Suprapubic skin (tissue), 4 donors: ENCODE measurements at regions not wholly inside any gene's neighbourhood (a gene's known extent, or its start where the extent isn't known, plus 50 kb on each side); places are given as distances from the start of the nearest gene placed in this dataset.

ENCODE experiments used
- DNase-seq, 2 donors: peaks; one replicate each; pipeline ENCODE4 v3.0.0-alpha.2; 2019; ENCODE audit warnings: low spot score in 2 of 2
- H3K27ac ChIP-seq: fragments of 200-600 bp; sonication (generic); one replicate; pipeline ENCODE4 v1.5.1; 2019
- H3K27me3 ChIP-seq: fragments of 200-600 bp; sonication (generic); one replicate; pipeline ENCODE4 v1.5.1; 2019
- H3K36me3 ChIP-seq: fragments of 200-600 bp; sonication (generic); one replicate; pipeline ENCODE4 v1.5.1; 2019
- H3K4me1 ChIP-seq: fragments of 200-600 bp; sonication (generic); one replicate; pipeline ENCODE4 v1.5.1; 2019
- H3K4me3 ChIP-seq: fragments of 200-600 bp; sonication (generic); one replicate; pipeline ENCODE4 v1.5.1; 2019; ENCODE audit warnings: mild to moderate bottlenecking
- H3K9me3 ChIP-seq: fragments of 200-600 bp; sonication (generic); one replicate; pipeline ENCODE4 v1.5.1; 2019
- EP300 ChIP-seq: sonication (generic); formaldehyde crosslinking; IDR thresholded peaks from one replicate; pipeline ENCODE4 v1.6.1; 2017; ENCODE audit warnings: antibody characterized with exemption
- POLR2A ChIP-seq, 2 donors: fragments of 450-650 bp; IDR thresholded peaks; one replicate each; pipeline ENCODE4 v1.6.1; 2017; ENCODE audit warnings: antibody characterized with exemption in 2 of 2, mild to moderate bottlenecking in 2 of 2, moderate library complexity in 2 of 2
- POLR2AphosphoS5 ChIP-seq, 3 donors: sonication (generic); formaldehyde crosslinking; IDR thresholded peaks; one replicate each; pipeline ENCODE4 v1.6.1; 2017; ENCODE audit warnings: antibody characterized with exemption in 3 of 3
- WGBS: methylation state at CpG from one replicate; pipeline ENCODE4 v1.1.5; 2018; 5-methylcytosine and 5-hydroxymethylcytosine counted together
- TF ChIP-seq, protein P1 (sequence below), 2 donors: fragments of 200-600 bp in 1 of 2; fragments of 450-650 bp in 1 of 2; sonication (generic) in 1 of 2; IDR thresholded peaks; one replicate each; pipeline ENCODE4 v1.5.1; 2016 to 2019; ENCODE audit warnings: antibody characterized with exemption in 2 of 2, mild to moderate bottlenecking in 1 of 2, moderate library complexity in 1 of 2

DNA sequence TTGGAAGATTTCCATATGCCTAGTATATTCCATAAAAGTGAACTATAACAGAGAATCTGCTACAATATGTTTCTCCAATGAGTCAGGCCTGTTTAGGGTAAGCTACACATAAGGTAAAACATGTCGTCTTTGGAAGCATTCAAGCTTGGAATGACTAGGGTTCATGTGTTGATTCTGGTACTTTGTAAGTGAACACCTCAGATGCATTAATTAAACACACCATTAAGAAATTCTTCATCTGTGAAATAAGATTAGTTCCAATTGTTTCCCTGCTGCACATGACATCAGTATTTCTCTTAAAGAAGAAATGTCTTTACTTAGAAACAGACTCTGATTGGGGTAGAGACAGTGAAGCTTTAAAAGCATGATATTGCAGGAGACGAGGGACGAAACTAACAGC is 461.1 kb upstream of the NXPH2 start:
- no peak for DNase-seq
- no peak overlapping the region for H3K4me3 ChIP-seq
- no peak for TF ChIP-seq POLR2AphosphoS5 (IDR thresholded peaks at IDR 0.05)
- TF ChIP-seq POLR2A (IDR thresholded peaks at IDR 0.05), result no peak
- TF ChIP-seq, protein P1, sequence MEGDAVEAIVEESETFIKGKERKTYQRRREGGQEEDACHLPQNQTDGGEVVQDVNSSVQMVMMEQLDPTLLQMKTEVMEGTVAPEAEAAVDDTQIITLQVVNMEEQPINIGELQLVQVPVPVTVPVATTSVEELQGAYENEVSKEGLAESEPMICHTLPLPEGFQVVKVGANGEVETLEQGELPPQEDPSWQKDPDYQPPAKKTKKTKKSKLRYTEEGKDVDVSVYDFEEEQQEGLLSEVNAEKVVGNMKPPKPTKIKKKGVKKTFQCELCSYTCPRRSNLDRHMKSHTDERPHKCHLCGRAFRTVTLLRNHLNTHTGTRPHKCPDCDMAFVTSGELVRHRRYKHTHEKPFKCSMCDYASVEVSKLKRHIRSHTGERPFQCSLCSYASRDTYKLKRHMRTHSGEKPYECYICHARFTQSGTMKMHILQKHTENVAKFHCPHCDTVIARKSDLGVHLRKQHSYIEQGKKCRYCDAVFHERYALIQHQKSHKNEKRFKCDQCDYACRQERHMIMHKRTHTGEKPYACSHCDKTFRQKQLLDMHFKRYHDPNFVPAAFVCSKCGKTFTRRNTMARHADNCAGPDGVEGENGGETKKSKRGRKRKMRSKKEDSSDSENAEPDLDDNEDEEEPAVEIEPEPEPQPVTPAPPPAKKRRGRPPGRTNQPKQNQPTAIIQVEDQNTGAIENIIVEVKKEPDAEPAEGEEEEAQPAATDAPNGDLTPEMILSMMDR (IDR thresholded peaks at IDR 0.05), result no peak
- TF ChIP-seq EP300, result no peak
- no peaks in the 10 kb centered on the region for H3K9me3 ChIP-seq
- no peaks in the 10 kb centered on the region for H3K36me3 ChIP-seq
- no peaks in the 10 kb centered on the region for H3K4me1 ChIP-seq
- no peaks in the 10 kb centered on the region for H3K27me3 ChIP-seq
- no peak overlapping the region for H3K27ac ChIP-seq
- 86% methylated on average over 3 of the region's 3 CpGs for WGBS

DNA sequence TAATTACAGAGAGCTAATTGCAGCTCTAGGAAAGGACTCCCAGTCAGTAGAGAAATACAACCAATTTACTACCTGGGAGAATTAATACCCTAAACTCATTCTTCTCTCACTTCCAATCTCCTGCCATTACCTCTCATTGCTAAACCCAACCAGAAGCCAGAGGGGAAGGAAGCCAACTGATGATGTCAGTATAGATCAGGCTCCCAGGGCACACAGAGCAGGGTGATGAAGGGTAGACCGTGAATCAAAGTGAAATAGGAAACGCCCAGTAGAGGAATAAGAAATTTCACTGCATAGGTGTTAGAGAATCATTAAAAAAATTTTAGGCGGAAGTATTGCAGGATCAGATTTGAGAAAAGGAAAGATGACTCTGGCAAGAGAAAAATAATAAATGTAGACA is 456.8 kb upstream of the NXPH2 start:
- WGBS, result 80% methylated on average over 3 of the region's 3 CpGs
- Histone ChIP-seq H3K36me3 (no peaks in the 10 kb centered on the region), H3K4me1 (no peaks in the 10 kb centered on the region), H3K27me3 (no peaks in the 10 kb centered on the region), H3K27ac (no peak overlapping the region), H3K9me3 (no peaks in the 10 kb centered on the region), H3K4me3 (no peak overlapping the region)
- TF ChIP-seq POLR2AphosphoS5 (IDR thresholded peaks at IDR 0.05), result no peak
- TF ChIP-seq, protein P1 (IDR thresholded peaks at IDR 0.05), result no peak
- no peak for TF ChIP-seq EP300
- TF ChIP-seq POLR2A (IDR thresholded peaks at IDR 0.05), result no peak
- DNase-seq, result no peak

DNA sequence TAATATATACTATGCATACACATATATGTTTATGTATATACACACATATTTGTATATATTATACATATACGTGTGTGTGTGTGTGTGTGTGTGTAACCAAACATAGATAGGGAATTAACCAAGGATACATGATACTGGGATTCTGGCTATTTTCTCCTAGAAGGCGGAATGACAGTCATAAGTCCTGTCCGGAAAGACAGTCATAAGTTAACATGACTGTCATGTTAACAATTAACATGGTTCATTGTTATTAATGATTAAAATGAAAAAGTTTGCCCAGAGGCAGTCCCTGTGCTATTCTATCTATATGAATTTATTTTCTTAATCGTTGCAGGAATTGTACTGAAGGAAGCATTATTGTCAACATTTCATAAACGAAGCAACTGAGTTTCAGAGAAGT is 450.7 kb upstream of the NXPH2 start:
- no peak overlapping the region for H3K27ac ChIP-seq
- no peak for DNase-seq
- H3K4me1 ChIP-seq, result no peaks in the 10 kb centered on the region
- H3K9me3 ChIP-seq, result no peaks in the 10 kb centered on the region
- H3K36me3 ChIP-seq, result no peaks in the 10 kb centered on the region
- 66% methylated on average over 5 of the region's 5 CpGs for WGBS
- H3K27me3 ChIP-seq, result no peaks in the 10 kb centered on the region
- no peak for TF ChIP-seq EP300
- no peak overlapping the region for H3K4me3 ChIP-seq

DNA sequence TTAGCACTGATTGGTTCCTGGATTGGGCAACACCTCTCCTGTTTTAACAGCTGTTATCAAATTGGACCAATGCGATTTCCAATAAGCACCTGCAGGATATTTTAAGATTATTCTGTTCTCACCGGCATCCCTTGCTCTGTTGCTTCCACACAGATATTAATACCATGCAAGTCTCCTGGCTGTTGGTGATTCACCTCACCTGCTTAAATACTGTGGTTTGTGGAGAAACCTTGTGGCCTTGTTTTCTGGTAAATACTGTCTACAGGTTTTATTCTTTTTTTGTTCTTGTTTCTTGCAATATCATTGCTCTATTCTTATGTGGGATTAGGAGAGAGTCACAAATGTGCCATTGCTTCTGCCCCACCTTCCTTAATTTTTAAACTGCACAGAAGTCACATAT is 448.1 kb upstream of the NXPH2 start:
- TF ChIP-seq EP300, result no peak
- TF ChIP-seq, protein P1 (IDR thresholded peaks at IDR 0.05), result no peak
- no peak for TF ChIP-seq POLR2AphosphoS5 (IDR thresholded peaks at IDR 0.05)
- no peak for TF ChIP-seq POLR2A (IDR thresholded peaks at IDR 0.05)
- 91% methylated on average over 2 of the region's 2 CpGs for WGBS

DNA sequence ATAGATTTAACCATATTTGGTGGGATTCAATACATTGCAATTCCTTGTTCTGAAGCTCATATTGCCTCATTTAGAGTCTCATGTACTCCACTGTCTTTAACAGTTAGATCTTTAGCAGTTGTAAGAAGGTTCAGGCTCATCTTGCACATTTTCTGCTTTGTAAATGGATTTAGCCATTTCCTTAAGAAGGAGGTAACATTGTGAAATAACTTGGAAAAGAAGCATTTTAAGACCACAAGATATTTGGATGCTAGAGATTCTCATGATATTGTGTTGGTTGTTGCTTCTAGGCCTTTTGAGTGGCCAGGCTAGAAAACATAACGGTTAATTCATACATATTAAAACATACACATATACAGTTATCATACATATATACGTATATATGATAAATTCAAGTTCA is 445.8 kb upstream of the NXPH2 start:
- H3K36me3 ChIP-seq, result no peaks in the 10 kb centered on the region
- H3K27ac ChIP-seq, result no peak overlapping the region
- H3K9me3 ChIP-seq, result peaks cover 4% of the 10 kb centered on the region
- no peak for DNase-seq
- 94% methylated on average over 2 of the region's 2 CpGs for WGBS
- TF ChIP-seq POLR2A (IDR thresholded peaks at IDR 0.05) (no peak), EP300 (no peak), POLR2AphosphoS5 (IDR thresholded peaks at IDR 0.05) (no peak)
- TF ChIP-seq, protein P1 (IDR thresholded peaks at IDR 0.05), result no peak
- H3K4me3 ChIP-seq, result no peak overlapping the region
- no peaks in the 10 kb centered on the region for H3K4me1 ChIP-seq
- no peaks in the 10 kb centered on the region for H3K27me3 ChIP-seq

More for the DNA sequence above, 448.1 kb upstream of the NXPH2 start:
- no peak overlapping the region for H3K27ac ChIP-seq
- H3K4me3 ChIP-seq, result no peak overlapping the region
- H3K27me3 ChIP-seq, result no peaks in the 10 kb centered on the region
- no peaks in the 10 kb centered on the region for H3K9me3 ChIP-seq
- DNase-seq, result no peak
- no peaks in the 10 kb centered on the region for H3K4me1 ChIP-seq
- H3K36me3 ChIP-seq, result no peaks in the 10 kb centered on the region

DNA sequence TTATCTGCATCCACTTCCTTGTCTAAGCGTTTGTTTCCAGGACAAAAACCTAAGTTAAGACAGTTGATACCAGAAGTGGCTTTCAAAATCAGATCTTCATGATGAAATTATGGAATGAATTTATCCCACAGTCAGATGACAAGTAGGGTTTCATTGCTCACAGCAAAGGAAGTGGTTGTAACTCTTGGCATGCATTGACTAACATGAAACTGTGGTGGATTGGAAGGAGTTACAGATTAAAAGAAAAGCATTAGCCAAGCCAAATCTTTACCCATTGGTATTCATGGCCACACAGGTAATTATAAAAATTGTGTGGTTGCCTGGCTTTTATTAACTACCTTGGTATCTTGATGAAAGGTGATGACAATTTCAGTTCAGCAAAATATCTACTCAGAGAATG is 438.0 kb upstream of the NXPH2 start:
- Histone ChIP-seq H3K36me3 (no peaks in the 10 kb centered on the region), H3K4me1 (no peaks in the 10 kb centered on the region), H3K9me3 (peaks cover 4% of the 10 kb centered on the region), H3K27ac (no peak overlapping the region), H3K4me3 (no peak overlapping the region), H3K27me3 (no peaks in the 10 kb centered on the region)
- no peak for TF ChIP-seq EP300
- TF ChIP-seq, protein P1 (IDR thresholded peaks at IDR 0.05), result no peak
- no peak for TF ChIP-seq POLR2AphosphoS5 (IDR thresholded peaks at IDR 0.05)
- TF ChIP-seq POLR2A (IDR thresholded peaks at IDR 0.05), result no peak
- 87% methylated on average over 1 of the region's 1 CpG for WGBS
- no peak for DNase-seq
